Epidermal melanocyte (primary cell): ENCODE measurements at regions not wholly inside any gene's neighbourhood (a gene's known extent, or its start where the extent isn't known, plus 50 kb on each side); places are given as distances from the start of the nearest gene placed in this dataset.

Source experiments
- DNase-seq: peaks from one replicate; pipeline ENCODE4 v3.0.0; 2011; ENCODE audit warnings: low spot score; ENCODE audit not compliant: insufficient read length

GRCh38 chr6:103193413-103193812, 1666.3 kb downstream of the HACE1 start:
- DNase-seq, result no peak

DNA sequence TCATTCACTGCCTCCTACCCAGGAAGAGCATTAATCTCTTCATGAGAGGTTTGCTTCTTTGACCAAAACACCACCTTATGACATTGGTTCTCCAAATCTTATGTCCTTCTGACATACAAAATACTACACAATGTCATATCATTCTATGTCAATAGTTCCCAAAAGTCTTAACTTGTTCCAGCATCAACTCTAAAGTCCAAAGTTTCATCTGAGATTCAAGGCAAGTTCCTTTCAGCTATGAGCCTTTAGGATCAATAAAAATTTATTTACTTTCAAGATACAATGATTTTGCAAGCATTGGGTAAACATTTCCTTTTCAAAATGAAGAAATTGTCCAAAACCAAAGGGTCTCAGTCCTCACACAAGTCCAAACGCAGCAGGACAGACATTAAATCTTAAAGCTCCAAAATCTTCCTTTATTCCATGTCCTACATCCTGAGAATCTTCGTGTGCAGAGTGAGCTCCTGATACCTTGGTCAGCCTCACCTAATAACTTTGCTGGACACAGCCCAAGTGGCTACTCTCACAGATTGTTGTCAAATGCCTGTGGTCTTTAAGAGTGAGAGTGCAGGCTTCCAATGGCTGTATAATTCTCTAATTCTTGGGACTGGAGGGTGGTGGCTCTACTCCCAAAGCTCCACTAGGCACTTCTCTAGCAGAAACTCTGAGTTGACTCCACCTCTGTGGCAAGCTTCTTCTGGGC, 1668.2 kb downstream of the HACE1 start:
- no peak for DNase-seq

GRCh38 chr6:103184776-103185175, 1674.9 kb downstream of the HACE1 start:
- no peak for DNase-seq

GRCh38 chr6:103183831-103184411, 1675.8 kb downstream of the HACE1 start:
- no peak for DNase-seq

DNA sequence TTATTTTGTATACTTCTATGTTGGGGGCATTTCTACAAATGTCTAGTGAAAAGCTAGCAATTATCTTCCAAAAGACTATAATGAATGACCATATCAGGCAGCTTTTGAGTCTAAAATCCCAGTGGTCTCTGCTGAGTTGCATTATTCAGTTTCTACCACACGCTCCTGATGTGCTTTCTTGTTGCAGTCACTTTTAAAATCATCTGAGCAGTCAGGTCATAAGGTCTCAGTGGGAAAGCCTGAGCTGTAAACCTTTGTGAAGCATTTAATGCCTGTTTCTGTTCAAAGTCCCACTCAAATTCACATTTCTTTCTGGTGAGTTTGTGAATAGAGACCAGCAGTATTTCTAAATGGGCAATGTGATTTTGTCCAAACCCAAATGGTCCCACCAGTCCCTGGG, 1681.5 kb downstream of the HACE1 start:
- DNase-seq, result no peak

DNA sequence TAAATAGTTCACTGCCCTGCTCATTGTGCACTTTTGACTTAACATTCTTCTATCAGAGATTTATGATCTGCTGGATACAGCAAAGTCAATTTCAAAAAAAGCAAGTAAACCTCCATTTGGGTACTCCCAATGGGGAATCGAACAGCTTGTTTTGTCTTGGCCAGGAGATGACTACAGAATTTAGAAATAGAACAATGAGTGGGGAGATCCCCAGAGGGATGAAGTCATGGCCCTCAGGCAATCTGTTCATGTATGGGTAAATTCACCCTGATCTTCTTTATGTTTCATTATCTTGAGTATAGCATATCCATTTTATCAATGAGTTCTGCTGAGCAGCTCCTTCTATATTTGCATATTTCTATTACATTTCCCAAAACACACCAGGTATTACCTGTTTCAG, 1681.9 kb downstream of the HACE1 start:
- DNase-seq, result no peak

GRCh38 chr6:103175056-103175455, 1684.7 kb downstream of the HACE1 start:
- no peak for DNase-seq

DNA sequence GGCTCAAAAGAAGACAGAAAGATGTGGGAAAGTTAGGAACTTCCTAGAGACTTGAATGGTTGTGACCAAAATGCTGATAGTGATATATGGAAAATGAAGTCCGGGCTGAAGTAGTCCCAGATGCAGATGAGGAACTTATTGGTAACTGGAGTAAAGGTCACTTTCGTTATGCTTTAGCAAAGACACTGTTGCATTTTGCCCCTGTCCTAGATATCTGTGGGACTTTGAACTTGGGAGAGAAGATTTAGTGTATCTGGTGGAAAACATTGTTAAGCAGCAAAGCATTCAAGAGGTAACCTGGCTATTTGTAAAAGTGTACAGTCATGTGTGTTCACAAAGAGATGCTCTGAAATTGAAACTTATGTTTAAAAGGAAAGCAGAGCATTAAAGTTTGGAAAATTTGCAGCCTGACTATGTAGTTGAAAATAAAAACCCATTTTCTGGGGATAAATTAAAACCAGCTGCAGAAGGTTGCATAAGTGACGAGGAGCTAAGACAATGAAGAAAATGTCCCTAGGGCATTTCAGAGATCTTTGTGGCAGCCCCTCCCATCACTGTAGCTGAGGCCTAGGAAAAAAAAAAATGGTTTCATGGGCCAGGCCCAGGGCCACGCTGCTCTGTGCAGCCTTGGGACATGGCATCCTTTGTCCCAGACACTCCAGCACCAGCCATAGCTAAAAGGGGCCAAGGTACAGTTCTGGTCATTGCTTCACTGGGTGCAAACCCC, 1692.2 kb downstream of the HACE1 start:
- DNase-seq, result no peak

GRCh38 chr6:103154779-103155572, 1704.7 kb downstream of the HACE1 start:
- DNase-seq, result no peak

DNA sequence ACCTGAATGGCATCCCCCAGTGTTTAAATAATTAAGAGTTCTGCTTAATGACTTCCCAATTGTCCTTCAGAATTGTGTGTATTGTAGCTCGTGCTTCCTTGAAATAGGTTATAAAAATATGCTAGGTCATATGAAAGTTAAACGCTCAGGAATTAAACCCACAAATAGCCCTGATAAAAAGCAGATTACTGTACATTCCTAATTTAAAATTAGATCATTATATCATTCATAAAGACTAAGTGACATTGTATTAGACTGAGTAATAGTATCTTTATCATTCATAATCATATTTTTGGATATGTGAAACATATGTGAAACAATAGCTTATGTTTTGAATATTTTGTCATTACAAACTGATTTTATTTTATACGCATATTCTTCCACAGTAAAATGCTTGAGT, 1706.7 kb downstream of the HACE1 start:
- no peak for DNase-seq

DNA sequence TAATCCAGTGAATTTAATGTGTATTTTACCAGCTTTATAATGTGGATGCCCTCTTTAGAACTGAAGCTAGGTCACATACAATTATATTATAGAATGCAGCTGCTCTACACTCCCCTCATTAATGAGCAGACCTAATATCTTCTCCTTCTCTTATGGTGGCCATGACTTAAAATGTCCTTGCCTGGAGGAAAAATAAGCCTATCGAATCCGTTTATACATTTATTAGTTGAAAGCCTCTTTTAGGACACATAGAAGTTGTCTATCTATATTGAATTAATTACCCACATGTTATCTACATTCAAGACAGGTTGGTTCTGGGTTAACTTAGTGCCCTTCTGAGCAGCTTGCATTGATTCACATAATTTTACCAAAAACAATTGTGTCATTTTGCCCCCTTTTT, 1716.8 kb downstream of the HACE1 start:
- no peak for DNase-seq

DNA sequence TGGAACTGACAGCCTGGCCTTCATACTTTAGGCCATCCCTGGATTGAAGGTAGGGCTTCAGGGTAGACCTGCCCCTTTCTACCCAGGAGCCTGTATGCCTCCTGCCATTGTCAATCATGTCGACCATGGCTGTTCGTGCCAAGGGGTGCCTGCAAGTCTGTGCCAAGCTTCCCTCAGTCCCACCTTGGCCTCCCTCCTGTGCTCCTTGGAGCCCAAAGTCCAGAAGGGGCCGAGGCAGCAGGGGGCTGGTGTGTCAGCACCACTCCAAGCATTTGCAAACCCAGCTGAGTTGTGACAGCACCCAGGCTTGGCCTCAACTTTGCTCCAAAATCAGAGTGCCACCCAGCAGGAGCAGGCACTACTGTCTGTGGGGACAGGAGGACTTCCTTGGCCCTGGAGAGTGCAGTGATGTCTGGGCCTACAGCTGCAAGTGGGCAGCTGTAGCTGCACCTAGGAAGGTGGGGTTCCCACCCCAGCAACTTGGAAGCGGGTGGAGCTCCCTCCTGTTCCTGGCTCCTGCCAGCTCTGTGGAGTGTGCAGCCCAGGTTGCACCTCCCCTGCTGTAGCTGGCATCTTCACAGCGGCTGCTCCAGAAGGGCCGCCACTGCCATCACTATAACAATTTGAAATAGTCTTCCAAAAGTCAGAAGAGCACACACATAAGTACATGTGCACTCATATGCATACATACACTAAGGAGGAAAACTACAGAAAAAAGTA, 1719.3 kb downstream of the HACE1 start:
- no peak for DNase-seq

DNA sequence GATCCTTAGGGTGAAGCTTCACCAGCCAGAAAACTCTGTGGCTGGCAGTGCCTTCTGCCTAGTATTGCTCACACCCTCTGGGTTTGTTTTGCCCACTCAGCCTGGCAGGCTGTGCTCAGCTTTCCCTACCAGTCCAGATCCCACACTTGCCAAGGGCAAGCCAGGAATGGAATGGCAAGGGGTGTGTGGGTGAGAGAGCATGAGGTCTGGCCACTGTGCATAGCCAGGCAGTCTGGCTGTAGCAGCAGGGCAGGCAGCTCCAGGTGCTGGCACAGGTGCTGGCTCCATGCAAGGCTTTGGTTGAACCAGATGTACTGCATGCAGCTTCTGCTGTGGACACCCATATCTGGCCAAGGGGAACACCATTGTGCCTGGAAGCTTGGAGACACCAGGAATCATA, 1720.3 kb downstream of the HACE1 start:
- no peak for DNase-seq

DNA sequence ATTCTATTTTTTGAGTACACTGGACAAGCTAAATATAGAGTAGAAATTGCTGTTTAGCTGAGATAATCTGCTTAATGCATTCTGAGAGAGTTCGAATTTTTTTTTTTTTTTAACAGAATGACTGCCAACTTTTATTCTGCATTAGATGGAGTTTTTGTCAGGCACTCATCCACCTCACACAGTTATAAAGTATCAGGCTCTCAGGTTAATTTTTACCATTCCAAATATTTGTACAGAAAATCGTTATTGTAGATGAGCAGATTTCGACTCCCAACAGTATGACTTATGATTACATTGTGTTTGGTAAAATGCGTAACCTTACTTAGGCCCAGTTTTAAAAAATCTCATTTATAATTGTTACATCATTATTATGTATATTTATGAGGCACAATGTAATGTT, 1731.0 kb downstream of the GRIK2 start:
- no peak for DNase-seq

DNA sequence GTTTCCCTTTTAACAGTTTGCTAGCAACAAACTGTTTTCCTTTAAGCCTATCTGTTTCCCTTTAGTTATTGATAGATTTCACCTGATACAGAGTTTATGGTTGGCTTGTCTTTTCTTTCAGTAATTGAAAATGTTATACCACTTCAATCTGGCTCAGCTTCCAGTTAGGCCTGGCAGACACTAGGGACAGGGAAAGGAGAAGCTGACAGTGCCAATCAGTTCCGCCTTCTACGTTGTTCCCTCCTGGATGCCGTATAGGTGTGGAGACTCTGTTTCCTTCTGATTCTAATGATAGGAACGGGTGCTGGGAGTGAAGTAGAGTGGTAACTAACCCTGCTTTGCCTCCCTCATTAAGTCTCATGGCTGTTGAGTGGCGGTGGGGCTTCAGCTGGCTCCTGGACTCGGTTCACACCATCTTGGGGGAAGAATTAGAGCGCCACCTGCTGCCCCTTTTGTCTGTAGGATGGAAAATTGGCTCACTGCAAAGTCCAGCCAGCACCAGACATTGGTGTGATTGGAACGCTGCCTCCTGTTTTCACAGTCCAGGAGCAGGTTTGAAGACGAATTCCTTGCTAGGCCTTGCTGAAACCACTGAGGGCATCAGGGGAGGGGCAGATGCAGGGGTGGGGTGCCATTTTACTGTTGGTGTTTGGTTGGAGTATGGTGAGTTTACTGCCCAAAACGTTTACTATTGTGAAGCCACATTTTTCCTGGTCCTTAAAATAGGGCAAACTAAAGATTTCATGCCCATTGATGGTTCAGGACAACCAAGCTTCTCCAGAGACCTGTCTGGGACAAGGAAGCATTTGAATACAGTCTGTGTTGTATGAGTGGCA, 1729.5 kb downstream of the GRIK2 start:
- DNase-seq, result peak; percentile 15

DNA sequence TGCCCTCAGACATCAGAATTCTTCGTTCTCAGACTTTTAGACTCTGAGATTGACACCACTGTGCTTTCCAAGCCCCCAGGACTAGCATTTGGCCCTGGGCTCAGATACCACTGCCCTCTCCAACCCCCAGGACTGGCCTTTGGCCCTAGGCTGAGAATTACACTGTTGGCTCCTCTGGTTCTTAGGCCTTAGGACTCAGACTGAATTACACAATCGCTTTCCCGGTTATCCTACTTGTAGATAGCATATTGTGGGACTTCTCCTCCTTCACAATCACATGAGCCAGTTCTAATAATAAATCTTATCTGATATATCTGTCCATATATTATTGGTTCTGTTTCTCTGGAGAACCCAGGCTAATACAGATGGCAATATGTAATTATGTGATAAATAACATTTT, 1725.5 kb downstream of the GRIK2 start:
- DNase-seq, result no peak

DNA sequence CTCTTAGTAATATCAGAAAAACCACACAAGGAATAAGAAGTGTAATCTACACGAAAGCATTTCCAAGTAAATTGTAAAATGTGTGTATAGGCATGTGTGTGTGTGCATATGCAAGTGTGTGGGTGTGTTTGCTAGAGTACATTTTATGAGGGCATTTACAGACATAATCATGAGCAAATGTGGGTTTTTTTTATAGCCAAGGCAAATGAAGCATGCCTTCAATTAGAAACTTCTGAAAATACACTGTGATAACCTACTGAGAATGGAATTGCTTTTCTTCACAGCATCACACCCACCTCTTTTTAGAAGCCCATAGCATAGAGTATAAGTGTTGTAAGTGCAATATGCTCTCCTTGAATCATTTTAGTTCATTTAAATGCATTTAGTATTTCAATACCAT, 1721.1 kb downstream of the GRIK2 start:
- no peak for DNase-seq

- no peak for DNase-seq
These were observed 1719.9 kb downstream of the GRIK2 start for GRCh38 chr6:103113416-103113815.

GRCh38 chr6:103107985-103108384, 1714.5 kb downstream of the GRIK2 start:
- DNase-seq, result no peak

- no peak for DNase-seq
These were observed 1712.2 kb downstream of the GRIK2 start for GRCh38 chr6:103105686-103106085.
